22Rv1 (cell line): ENCODE measurements at regions not wholly inside any gene's neighbourhood (a gene's known extent, or its start where the extent isn't known, plus 50 kb on each side); places are given as distances from the start of the nearest gene placed in this dataset.

Experiments
- ZFX ChIP-seq: fragments of 450-650 bp; IDR thresholded peaks from 2 replicates; pipeline ENCODE4 v1.6.1; 2017; ENCODE audit warnings: antibody characterized with exemption, borderline replicate concordance
- TF ChIP-seq, protein P1 (sequence below): fragments of 450-650 bp; IDR thresholded peaks from 2 replicates; pipeline ENCODE4 v1.5.1; 2017; ENCODE audit warnings: mild to moderate bottlenecking

DNA sequence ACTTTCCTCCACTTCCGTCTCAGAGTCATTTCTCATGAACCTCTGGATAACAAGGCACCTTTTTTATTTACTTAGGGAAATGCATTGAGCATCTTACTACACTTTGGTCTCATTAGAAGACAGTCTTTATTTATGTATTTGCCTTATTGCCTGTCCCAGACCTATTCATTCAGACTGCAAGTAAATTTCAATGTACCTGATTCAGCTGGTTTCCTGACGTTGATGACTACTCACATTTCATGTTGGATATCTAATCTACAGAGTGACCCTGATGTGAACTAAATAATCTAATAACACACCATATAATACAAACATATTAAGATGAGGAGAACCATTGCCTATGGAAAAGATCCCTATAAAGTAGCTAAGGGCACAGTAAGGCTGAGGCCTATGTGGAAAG, 267.7 kb downstream of the SLC6A15 start:
- TF ChIP-seq, protein P1, sequence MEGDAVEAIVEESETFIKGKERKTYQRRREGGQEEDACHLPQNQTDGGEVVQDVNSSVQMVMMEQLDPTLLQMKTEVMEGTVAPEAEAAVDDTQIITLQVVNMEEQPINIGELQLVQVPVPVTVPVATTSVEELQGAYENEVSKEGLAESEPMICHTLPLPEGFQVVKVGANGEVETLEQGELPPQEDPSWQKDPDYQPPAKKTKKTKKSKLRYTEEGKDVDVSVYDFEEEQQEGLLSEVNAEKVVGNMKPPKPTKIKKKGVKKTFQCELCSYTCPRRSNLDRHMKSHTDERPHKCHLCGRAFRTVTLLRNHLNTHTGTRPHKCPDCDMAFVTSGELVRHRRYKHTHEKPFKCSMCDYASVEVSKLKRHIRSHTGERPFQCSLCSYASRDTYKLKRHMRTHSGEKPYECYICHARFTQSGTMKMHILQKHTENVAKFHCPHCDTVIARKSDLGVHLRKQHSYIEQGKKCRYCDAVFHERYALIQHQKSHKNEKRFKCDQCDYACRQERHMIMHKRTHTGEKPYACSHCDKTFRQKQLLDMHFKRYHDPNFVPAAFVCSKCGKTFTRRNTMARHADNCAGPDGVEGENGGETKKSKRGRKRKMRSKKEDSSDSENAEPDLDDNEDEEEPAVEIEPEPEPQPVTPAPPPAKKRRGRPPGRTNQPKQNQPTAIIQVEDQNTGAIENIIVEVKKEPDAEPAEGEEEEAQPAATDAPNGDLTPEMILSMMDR: no peak
- TF ChIP-seq ZFX: no peak
